ENCODE measurements at regions not wholly inside any gene's neighbourhood (a gene's known extent, or its start where the extent isn't known, plus 50 kb on each side); places are given as distances from the start of the nearest gene placed in this dataset.
"Not testable (repeated sequence)": the region's sequence is repeated elsewhere in the genome, so short reads cannot be mapped to it uniquely, and the experiment has no call there.

GRCh38 chr19:56974556-56975207 is 134.2 kb upstream of the PEG3 start:
- H3K4me1 ChIP-seq: no peaks in the 10 kb centered on the region
- H3K9me3 ChIP-seq: peaks cover 0 to 4% (median 0%) of the 10 kb centered on the region in 4 donors
- no peaks in the 10 kb centered on the region for H3K36me3 ChIP-seq
- no peak for DNase-seq
- TF ChIP-seq CTCF (IDR thresholded peaks at IDR 0.05) (no peak), POLR2A (IDR thresholded peaks at IDR 0.05) (no peak)
- no peak overlapping the region for H3K27ac ChIP-seq
- no peaks in the 10 kb centered on the region for H3K27me3 ChIP-seq
- H3K4me3 ChIP-seq: no peak overlapping the region

DNA sequence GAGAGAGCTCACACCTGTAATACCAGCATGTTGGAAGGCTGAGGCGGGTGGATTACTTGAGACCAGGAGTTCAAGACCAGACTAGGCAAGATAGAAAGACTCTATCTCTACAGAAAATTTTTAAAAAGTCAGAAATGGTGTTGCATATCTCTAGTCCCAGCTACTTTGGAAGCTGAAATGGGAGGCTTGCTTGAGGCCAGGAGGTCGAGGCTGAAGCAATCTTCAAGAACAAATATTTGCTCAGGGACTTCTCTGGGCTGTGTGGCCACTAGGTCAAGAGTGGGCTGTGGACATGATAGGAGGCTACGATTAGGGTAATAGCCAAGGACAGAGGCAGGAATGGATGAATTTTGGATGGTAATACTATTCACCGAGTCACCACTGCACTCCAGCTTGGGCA is 135.8 kb upstream of the PEG3 start:
- Histone ChIP-seq H3K4me1 (no peaks in the 10 kb centered on the region), H3K36me3 (no peaks in the 10 kb centered on the region), H3K27ac (no peak overlapping the region), H3K4me3 (no peak overlapping the region), H3K9me3 (peaks cover 0 to 9% (median 0%) of the 10 kb centered on the region in 4 donors), H3K27me3 (no peaks in the 10 kb centered on the region)
- no peak for TF ChIP-seq CTCF (IDR thresholded peaks at IDR 0.05)
- TF ChIP-seq POLR2A (IDR thresholded peaks at IDR 0.05): no peak
- no peak for DNase-seq

- Histone ChIP-seq H3K4me3 (no peak overlapping the region), H3K27me3 (no peaks in the 10 kb centered on the region), H3K36me3 (no peaks in the 10 kb centered on the region), H3K27ac (no peak overlapping the region), H3K9me3 (peaks cover 0 to 10% (median 0%) of the 10 kb centered on the region in 4 donors), H3K4me1 (no peaks in the 10 kb centered on the region)
- no peak for DNase-seq
- TF ChIP-seq CTCF (IDR thresholded peaks at IDR 0.05): no peak
Measured at GRCh38 chr19:56976995-56977906, 136.7 kb upstream of the PEG3 start.

GRCh38 chr19:56978023-56978565 is 137.6 kb upstream of the PEG3 start:
- Histone ChIP-seq H3K36me3 (no peaks in the 10 kb centered on the region), H3K27ac (no peak overlapping the region), H3K4me3 (no peak overlapping the region), H3K4me1 (no peaks in the 10 kb centered on the region), H3K9me3 (peaks cover 0 to 11% (median 0%) of the 10 kb centered on the region in 4 donors), H3K27me3 (no peaks in the 10 kb centered on the region)
- TF ChIP-seq CTCF (IDR thresholded peaks at IDR 0.05): no peak
- TF ChIP-seq POLR2A (IDR thresholded peaks at IDR 0.05): no peak
- DNase-seq: no peak

DNA sequence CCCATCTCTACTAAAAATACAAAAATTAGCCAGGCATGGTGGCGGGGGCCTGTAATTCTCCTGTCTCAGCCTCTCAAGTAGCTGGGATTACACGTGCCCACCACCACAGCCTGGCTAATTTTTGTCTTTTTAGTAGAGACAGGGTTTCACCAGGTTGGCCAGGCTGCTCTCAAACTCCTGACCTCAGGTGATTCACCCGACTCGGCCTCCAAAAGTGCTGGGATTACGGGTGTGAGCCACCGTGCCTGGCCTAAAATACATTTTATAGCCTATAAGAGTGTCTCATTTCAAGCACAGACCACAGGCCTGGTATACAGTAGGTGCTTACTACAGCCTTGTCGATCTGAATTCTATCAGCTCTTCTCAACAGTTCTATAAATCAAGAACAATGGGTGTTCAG is 139.5 kb upstream of the USP29 start:
- H3K27me3 ChIP-seq, H3K4me1 ChIP-seq, H3K27ac ChIP-seq, H3K4me3 ChIP-seq, DNase-seq, H3K36me3 ChIP-seq: not testable (repeated sequence)
- peaks cover 0 to 14% (median 0%) of the 10 kb centered on the region in 4 donors for H3K9me3 ChIP-seq

DNA sequence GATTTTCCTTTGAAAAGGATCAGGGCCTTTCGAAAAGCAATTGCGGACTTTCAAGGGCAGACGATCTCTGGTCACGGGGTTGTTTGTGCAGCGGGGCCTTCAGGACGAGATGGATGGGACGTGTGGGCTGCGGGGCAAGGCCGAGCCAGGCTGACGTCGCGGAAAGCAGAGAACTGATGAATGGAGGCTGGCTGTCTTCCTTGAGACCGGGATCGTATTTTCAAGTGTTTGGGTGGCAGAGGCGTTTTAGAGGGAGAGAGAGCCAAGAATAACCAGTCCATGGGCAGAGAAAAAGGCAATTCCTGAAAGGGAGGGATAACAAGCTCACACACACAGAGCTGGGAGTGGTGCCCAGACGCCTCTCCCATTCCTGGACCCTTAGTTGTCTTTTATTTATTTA is 138.9 kb upstream of the USP29 start:
- H3K4me1 ChIP-seq: no peaks in the 10 kb centered on the region
- TF ChIP-seq CTCF (IDR thresholded peaks at IDR 0.05) (no peak), POLR2A (IDR thresholded peaks at IDR 0.05) (no peak)
- no peak overlapping the region for H3K27ac ChIP-seq
- no peaks in the 10 kb centered on the region for H3K27me3 ChIP-seq
- H3K36me3 ChIP-seq: no peaks in the 10 kb centered on the region
- no peak overlapping the region for H3K4me3 ChIP-seq
- no peak for DNase-seq
- H3K9me3 ChIP-seq: peaks cover 0 to 14% (median 0%) of the 10 kb centered on the region in 4 donors

DNA sequence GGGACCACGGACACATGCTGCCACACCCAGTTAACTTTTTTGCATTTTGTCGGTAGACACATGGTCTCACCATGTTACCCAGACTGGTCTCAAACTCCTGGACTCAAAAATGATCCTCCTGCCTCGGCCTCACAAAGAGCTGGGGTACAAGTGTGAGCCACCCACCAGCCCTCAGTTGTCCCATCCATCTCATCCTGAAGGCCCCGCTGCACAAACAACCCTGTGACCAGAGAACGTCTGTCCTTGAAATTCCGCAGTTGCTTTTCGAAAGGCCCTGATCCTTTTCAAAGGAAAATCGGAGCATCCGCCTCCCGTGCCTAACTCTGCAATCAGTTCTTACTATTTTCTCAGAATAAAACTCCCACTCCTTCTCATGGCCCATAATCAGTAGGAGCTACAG is 138.3 kb upstream of the USP29 start:
- not testable (repeated sequence) for H3K27me3 ChIP-seq, H3K36me3 ChIP-seq, DNase-seq, H3K27ac ChIP-seq, H3K4me1 ChIP-seq, H3K4me3 ChIP-seq
- peaks cover 0 to 14% (median 0%) of the 10 kb centered on the region in 4 donors for H3K9me3 ChIP-seq

Data from Peyer's patch (tissue), 4 donors.